NCI-H510A (cell line): ENCODE measurements at regions not wholly inside any gene's neighbourhood (a gene's known extent, or its start where the extent isn't known, plus 50 kb on each side); places are given as distances from the start of the nearest gene placed in this dataset.

Experiments
- DNase-seq: peaks from one replicate; lab custom pipeline; 2025; lab: John Stamatoyannopoulos, UW

DNA sequence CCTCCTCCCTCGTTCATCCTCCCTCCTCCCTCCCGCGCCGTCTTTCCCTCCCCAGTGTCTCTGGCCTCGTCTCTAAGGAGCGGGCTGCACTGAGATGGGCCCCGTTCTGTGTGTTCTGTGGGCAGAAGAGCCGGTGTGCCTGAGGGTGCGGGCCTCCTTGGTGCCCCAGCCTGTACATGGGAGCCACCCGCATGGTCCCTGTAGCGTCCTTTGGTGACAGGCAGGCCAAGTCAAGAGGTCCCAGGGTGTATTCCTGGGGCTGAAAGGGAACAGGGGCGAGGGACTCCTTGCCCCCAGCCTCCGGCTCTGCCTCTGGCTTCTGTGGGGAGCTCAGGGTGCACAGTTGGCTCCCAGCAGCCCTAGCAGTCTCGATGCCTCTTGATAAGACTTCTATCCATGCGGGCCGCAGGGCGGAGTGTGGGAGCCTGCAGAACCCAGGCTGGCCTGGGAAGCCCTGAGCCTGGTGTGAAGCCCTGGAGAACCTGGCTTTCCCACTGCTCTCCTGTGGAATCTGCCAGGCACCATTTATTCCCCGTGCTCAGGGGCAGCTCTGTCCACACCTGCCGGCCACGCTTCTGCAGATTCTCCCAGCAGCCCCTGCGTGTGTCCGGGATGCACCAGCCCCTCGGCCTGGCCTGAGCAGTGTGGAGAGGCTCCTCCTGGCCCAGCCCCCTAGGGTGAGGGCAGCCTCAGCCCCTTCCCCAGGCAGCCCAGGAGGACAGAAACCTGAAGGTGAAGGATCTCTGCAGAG lies 181.3 kb downstream of the KIF26A start:
- no peak for DNase-seq

DNA sequence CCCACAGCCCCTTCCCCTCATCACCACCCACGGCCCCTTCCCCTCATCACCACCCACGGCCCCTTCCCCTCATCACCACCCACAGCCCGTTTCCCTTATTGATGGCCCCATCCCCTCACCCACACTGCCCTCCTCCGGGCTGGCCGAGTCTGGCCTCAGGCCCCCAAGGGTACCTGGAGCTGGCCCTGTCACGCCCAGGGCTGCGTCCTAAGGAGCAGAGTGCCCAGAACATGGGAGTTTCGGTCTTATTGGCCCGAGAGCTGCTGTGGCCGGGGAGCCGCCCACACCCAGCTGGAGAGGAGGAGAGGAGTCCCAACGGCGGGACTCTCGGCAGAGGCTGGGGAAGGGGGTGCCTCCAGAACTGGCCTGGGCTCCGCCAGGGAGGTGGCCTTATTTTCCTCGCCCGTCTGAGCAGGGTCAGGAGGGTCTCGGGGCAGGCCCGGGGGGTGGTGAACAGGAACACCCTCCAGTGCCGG lies 182.3 kb downstream of the KIF26A start:
- DNase-seq, result no peak

DNA sequence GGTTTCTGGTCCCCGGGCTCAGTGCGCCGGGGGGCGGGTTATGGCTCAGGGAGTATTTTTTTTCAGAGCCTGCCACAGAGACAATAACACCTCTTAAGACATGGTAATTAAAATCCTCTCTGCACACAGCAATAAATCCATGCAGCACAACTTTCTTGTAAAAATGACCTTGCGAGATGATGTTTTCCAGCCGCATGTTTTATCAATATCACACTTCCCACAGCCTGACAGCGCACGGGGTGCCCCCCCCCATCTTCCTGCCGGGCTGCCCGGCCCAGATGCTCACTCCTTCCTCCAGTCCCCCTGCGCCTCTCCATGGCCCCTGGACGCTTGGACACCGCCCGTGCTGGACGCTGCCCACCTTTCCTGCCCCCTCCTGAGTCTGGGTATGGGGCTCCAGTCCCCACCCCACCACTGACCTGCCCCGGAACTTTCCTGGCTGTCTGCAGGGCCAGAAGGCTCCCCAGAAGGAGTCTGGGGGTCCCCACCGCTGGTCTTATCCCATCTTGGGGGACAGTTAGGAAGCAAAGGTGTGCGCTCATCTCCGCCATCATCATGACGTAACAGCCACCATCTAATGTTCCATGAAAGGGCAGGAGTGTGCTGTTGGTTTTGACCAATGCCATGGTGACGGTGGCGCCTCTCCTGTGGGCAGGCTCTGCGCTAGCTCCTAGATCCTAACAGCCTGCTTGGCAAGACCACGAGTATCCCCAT lies 182.9 kb downstream of the KIF26A start:
- no peak for DNase-seq

DNA sequence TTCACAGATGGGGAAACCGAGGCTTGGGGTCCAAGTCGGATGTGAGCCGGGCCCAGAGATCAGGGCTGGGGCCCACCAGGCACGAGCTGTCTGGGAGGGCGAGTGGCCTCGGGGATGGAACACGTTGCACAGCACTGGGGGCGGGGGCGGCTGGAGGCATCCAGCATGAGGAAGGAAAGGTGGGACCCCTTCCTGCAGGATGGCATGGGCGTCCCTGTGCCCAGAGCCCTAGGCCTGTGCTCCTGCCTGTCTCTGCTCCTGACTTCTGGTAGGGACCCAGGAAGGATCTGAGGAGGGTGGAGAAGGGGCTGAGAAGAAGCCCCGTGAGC lies 183.4 kb downstream of the KIF26A start:
- DNase-seq, result no peak

DNA sequence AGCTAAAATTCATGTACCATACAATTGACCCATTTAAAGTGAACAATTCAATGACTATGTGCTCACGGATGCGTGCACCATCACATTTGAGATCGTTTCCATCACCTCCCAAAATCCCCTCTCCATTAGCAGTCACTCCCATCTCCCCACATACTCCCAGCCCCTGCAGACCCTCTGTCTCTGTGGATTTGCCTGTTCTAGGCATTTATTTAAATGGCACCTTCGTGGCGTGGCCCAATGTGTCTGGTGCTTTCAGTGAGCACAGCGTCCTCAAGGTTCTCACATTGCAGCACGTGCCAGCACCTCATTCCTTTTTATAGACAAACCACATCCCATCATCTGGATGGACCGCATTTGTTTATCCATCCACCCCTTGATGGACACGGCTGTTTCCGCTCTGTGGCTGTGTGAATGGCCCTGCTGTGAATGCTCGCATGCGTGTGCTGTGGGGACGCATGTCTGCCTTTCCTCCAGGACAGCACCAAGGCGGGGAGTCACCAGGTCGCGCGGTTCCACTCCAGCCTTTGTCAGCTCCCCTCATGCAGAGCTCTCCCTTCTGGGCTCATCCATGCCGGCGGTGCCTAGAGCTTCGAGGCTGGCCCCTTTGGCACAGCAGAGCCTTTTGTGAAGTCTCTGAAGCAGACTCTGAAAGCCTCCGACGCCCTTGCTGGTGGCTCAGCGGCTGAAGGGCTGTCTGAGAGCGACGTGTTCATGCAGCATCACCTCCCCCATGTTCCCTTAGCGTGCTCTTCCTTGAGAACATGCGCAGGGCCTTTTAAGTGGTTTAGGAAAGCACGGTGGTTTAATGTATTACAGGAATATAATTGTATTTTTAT lies 184.4 kb downstream of the KIF26A start:
- DNase-seq, result peak; percentile 31

DNA sequence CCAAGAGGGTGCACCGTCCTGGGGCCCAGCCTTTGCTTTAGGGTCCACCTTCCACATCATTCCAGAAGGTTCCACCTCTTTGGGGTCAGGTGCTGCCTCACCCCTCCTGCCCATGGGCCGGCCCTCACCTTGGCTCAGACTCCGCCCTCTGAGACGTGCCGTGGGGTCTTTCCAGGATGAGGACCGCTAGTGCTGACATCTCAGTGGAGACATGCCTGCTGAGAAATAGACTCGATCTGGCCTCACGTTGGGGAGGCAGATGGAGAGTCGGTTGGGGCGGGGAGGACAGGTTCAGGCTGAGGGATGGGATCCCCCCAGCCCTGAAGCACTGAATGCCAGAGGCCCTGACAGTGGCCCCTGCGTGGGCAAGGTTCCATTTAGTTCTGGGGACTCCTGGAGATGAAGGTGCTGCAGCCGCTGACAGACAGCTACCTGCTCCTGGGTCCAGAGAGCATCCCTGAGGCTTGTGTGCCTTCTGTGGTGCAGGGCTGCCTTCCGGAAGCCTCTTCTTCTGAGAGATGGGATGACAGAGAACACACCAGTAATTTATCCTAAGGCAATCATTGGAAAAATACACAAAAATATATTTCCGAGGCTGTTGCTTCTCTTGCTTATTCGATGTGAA lies 185.3 kb downstream of the KIF26A start:
- no peak for DNase-seq

DNA sequence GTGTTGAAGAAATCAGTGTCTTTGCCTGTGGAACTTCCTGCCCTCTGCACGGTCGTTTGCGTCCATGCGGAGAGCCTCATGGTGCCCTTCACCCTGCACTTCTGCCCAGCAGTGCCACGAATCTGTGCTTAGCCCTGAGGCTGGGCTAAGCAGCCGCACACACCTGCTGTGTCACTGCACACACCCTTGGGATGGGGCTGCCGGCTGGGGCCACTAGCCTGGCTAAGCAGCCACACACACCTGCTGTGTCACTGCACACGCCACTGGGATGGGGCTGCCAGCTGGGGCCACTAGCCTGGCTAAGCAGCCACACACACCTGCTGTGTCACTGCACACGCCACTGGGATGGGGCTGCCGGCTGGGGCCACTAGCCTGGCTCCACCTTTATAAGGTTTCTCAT lies 188.5 kb downstream of the KIF26A start:
- peak; percentile 21 for DNase-seq

DNA sequence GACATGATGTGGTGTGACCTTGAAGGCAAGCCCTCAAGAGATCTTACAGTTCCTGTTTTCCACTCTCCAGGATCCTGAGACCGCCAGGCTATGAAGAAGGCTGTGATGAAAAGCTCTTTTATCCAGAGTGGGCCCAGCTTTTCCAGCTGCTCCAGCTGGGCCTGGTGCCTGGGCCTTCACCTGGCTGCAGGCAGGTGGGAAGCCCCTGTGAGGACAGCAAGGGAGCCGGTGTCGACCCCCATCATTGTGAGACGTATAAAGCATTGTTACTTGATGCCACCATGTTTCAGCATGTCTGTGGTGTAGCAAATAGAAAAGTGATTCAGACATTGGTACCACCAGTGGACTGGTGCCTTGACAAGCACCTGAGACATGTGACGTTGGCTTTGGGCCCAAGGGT lies 190.2 kb downstream of the KIF26A start:
- no peak for DNase-seq

DNA sequence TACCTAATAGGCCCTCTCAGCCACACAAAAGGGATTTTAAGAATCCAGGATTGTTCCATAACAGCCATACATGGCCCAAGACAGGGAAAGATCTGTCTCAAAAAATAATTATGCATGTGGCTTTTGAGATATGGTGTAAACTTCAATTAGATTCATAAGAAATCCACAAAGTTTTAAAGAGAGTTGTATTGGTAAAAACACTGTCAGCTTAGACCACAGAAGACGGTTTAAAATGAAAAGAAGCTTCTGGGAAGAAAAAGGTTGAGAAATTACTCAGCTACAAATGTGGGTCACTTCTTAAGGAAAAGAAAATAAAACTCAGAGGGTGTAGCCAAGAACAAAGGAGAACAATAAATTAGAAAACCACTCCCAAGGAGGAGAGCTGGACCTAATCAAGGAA lies 191.4 kb downstream of the KIF26A start:
- DNase-seq, result no peak

DNA sequence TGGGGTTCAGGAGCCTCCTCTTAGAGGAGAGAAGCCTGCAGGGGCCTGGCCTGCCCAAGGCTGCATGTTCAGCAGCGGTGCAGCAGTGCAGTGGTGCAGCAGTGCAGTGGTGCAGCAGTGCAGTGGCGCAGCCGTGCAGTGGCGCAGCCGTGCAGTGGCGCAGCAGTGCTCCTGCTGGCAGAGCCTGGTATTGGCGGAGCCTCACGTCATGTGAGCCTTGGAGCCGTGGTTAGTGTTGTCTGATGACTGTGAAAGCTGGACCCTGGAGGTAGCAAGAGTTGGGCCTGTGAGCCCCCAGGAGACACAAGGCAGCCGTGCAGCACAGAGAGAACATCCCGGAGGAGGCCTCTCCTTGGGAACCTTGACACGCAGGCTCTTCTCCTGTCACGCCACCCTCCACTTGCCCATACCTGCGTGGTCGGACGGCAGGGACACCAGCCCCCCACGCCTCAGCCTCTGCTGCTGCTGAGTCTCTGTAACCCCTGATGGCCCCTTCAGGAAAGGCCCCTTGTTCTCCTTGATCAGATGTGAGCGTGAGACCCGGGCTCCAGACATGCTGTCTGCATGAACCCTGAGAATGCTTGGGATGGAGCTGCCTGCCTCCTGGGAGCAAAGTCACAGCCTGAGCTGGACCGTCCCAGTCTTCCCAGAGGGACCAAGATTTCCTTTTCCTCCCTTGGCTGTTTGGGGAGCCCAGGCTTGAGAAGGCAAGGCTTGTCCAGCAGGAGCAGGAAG lies 193.7 kb downstream of the KIF26A start:
- no peak for DNase-seq

DNA sequence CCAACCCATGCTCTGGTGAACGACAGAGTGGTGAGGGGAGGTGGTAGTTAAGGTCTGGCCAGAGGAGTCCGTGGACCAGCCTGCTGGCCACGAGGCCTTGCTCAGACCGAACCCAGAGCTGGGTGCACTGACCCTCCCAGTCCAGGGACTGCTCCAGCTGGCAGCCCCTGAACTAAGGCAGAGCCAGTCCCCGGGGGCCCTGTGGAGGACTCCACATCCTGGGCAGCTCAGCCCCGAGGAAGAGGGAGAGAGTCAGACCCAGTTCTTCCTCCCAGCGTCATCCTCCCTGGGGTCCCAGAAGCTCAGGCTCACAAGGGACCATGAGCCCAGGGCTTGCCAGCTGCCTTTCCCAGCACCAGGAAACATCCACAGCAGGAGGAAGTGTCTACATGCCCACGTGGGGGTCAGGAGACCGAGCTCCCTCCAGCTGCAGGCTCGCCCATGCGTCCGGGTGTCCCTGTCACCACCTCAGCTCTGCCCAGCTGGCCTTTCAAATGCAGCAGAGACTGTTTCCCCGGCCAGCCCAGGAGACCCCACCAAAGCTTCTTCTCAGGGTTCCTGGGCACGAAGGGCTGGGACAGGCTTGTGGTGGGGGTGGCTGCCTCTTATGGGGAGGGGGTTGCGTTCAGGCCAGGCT lies 194.4 kb downstream of the KIF26A start:
- no peak for DNase-seq

DNA sequence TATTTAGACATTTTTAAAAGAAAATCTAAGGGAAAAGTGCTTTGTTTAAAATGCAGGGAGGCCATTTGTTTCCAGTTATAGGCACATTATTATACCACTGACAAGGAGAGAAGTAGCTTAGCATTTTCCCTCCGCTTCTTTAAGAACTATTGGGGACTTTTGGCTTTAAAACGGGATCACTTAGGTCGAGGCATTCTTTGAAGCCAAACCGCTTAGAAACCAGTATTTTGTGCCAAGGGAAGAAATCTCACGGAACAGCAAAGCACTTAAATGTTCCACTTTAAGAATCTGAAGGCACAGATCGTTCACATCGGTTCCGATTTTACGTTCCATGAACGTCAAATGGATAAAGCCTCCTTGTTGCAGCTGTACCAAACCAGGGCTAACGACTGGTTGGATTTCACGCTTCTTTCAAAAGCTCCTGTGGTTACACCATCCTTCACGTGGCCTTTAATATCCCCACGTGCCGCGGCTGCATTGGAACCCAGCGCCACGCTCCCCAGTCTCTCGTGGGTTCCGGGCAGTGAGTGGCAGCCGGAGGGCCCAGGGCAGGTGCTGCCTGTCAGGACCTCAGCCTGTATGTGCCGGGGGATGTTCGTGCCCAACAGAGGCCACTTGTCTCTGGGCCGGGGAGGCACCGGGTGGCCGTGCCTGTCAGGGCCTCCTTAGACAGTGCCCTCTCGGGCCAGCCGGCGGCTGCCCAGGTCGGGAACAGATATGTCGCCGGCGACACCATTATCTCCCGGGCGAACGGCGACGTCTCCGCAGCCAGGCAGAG lies 195.4 kb downstream of the KIF26A start:
- no peak for DNase-seq

DNA sequence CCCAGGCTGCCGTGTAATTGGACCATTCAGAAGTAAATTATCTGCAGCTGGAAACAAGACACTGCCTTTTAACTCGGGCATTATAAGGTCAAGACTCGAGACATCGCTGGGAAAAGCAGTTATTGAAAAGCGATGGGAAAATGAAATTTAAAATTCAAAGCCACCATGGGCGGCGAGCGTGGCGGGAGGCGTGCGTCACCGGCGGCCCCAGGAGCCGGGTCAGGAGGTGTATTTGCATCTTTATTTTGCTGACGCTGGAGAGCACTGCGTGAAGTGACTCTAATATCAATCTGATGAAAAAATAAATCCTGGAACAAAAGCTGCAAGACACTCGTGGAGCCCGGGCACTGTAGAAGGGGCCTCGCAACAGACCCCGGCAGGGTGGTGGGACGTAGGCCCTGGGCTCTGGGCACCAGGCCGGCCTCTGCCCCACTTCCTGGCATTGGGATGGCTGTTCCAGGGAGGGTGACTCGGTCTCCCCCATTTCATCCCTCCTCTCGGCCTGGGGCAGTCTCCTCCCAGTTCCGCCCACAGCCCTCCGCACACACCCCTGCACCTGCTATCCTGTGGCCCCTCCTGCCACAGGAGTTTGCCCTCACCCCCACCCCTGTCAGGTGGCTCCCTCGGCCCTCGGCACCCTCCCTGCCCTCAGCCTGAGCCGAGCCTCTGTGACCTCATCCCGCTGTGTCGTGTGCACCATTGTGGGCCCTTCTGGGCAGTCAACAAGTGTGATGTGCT lies 196.2 kb downstream of the KIF26A start:
- DNase-seq, result peak; percentile 26

DNA sequence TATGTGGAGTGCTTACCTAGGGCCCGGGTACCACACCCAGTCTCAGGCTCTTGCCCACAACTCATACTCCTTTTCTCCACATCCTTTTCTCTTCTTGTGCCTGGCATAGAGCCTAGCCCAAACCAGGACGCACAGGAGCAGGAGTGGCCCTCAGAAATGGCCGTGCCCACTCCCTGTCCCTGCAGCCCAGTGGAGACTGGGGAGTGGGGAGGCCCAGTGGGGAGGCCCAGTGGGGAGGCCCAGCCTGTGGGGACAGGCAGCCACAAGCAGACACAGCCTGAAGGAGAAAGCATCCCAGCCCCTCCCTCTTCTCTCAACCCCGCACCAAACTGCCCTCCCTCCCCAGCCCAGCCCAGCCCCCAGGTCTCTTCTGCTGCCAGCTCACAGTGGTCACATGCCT lies 196.8 kb downstream of the KIF26A start:
- DNase-seq, result no peak

DNA sequence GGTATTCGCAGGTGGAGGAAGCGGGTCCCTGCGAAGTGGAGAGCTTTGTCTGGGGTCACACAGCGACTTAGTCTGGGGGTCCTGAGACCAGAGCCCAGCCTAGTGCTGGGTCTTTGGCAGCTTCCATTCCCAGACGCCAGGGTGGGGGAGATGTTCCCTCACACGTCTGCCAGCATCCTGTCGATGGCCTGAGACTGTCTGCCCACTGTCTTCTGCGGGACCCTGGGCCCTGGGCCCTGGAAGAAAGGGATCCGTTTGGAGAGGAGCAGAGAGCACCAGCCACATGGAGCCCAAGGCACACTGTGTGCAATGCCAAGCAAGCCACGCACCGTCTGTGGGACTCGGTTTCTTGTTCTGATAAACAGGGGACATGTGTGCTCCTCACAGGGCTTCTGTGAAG lies 197.2 kb downstream of the KIF26A start:
- no peak for DNase-seq

DNA sequence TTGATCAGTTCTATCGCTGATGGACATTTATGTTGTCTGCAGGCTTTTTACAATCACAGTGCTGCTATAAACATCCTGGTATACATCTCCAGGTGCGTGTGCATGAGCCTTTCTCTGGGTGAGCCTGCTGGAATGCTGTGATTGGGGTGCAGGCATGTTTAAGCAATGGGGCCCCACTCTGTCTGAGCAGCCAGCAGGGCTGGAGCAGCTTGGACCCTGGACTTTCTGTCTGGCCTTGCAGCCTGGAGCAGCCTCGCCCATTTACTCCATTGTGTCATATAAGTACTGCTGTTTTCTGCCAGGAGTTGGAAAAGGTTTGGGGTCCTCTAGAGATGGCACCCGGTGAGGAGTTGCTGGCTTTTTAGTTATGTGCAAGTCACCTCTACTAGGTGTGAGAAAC lies 199.0 kb downstream of the KIF26A start:
- DNase-seq, result no peak

DNA sequence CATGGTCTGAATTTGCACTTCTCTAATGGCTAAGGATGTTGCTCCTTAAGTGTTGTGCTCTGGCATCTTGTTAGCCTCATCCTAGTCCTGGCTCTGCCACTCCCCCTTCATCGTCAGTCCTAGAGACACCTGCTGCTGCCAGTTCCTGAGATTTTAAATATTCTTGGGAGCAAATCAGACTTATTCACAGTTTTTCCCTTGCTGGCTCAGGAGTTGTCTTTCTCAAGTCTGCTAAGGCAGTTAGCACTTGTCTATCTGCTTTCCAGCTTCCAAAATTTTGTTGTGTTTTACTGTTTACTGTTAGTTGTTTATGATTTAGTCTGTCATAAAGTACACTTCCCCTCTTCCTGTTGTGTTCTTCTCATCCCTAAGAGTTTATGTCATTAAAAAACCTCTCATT lies 201.0 kb downstream of the KIF26A start:
- no peak for DNase-seq

DNA sequence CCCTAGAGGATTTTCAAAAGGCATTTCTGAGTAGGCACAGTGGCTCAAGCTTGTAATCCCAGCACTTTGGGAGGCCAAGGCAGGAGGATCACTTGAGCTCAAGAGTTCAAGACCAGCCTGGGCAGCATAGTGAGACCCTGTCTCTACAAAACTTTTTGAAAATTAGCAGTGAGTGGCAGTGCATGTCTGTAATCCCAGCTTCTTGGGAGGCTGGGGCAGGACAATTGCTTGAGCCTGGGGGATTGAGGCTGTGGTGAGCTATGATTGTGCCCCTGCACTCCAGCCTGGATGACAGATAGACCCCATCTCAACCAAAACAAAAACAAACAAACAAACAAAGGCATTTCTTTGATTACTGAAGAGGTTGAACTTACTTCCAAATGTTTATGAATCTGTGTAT lies 201.4 kb downstream of the KIF26A start:
- no peak for DNase-seq

DNA sequence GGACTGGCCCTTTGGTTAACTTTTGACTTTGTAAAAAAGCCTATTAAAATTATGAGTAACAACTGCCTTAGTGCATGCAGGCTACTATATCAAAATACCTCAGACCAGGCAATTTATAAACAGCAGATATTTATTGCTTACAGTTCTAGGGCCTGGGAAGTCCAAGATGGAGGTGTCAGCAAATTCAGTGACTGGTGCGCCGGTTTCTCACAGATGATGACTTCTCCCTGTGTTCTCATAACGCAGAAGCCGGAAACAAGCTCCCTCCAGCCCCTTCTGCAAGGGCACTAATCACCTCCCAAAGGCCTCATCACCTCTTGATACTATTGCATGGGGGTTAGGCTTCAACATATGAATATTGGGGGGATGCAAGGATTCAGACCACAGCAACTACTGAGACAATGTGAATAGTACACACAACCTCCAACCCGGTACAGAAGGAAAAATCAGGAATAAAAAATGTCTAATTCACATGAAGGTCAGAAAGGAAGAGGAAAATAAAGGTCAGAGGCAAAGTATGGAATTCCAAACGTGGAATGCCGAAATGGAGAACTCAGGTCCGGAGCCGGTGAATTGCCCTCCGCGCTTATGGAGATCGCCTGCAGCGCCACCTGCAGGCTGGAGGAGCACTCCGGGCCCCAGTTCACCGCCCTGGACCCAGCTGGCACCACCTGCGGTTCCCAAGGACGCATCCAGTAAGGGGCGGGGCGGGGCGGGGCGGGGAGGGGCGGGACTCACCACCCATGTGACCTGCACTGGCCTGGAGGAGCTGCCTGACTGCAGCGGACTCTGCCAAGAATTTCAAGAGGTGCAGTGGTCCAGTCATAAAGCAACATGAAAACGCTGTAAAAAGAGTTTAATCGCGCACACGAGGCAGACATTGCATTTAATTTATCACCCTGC lies 203.4 kb downstream of the KIF26A start:
- DNase-seq, result no peak
